GM04503 (cell line): ENCODE measurements at regions not wholly inside any gene's neighbourhood (a gene's known extent, or its start where the extent isn't known, plus 50 kb on each side); places are given as distances from the start of the nearest gene placed in this dataset.
A peak's percentile ranks its signal among the peaks of the same experiment; 100 is the strongest.
"Not testable (repeated sequence)": the region's sequence is repeated elsewhere in the genome, so short reads cannot be mapped to it uniquely, and the experiment has no call there.

Source experiments
- DNase-seq: peaks from one replicate; pipeline ENCODE4 v3.0.0-alpha.2; 2012; ENCODE audit warnings: low read depth

GRCh38 chr3:106398891-106399600 lies 530.2 kb upstream of the CBLB start:
- DNase-seq = no peak

- no peak for DNase-seq
Measured at GRCh38 chr3:106399761-106400160, 530.9 kb upstream of the CBLB start.

- DNase-seq = no peak
Measured at GRCh38 chr3:106401666-106402490, 533.1 kb upstream of the CBLB start.

- no peak for DNase-seq
Measured at GRCh38 chr3:106403371-106404145, 534.7 kb upstream of the CBLB start.

- DNase-seq = no peak
Measured at GRCh38 chr3:106413683-106414082, 544.9 kb upstream of the CBLB start.

- no peak for DNase-seq
Measured at GRCh38 chr3:106420628-106421027, 551.8 kb upstream of the CBLB start.

GRCh38 chr3:106421426-106421825 lies 552.6 kb upstream of the CBLB start:
- no peak for DNase-seq

GRCh38 chr3:106421909-106422308 lies 553.1 kb upstream of the CBLB start:
- no peak for DNase-seq

GRCh38 chr3:106423321-106424225 lies 554.8 kb upstream of the CBLB start:
- no peak for DNase-seq

GRCh38 chr3:106425026-106425425 lies 556.2 kb upstream of the CBLB start:
- peak; percentile 76 for DNase-seq

- no peak for DNase-seq
Measured at GRCh38 chr3:106425916-106426315, 557.1 kb upstream of the CBLB start.

GRCh38 chr3:106428565-106428994 lies 559.8 kb upstream of the CBLB start:
- DNase-seq = peak; percentile 99

GRCh38 chr3:106431721-106432120 lies 562.9 kb upstream of the CBLB start:
- no peak for DNase-seq

- DNase-seq = no peak
Measured at GRCh38 chr3:106435899-106436453, 567.2 kb upstream of the CBLB start.

- no peak for DNase-seq
Measured at GRCh38 chr3:106438887-106439286, 570.1 kb upstream of the CBLB start.

GRCh38 chr3:106440672-106441071 lies 571.9 kb upstream of the CBLB start:
- no peak for DNase-seq

GRCh38 chr3:106446271-106446670 lies 577.5 kb upstream of the CBLB start:
- DNase-seq = no peak

GRCh38 chr3:106447723-106448301 lies 579.0 kb upstream of the CBLB start:
- DNase-seq = no peak

GRCh38 chr3:106448372-106448966 lies 579.7 kb upstream of the CBLB start:
- not testable (repeated sequence) for DNase-seq

GRCh38 chr3:106452096-106452495 lies 583.3 kb upstream of the CBLB start:
- DNase-seq = no peak
